ENCODE measurements at regions not wholly inside any gene's neighbourhood (a gene's known extent, or its start where the extent isn't known, plus 50 kb on each side); places are given as distances from the start of the nearest gene placed in this dataset.

GRCh38 chrX:25300994-25301393, 285.2 kb upstream of the ARX start (continued):
- no peak for TF ChIP-seq PRDM2 (tag by site-specific recombination; IDR thresholded peaks at IDR 0.05; ENCODE audit: borderline replicate concordance)

GRCh38 chrX:25296850-25297249, 281.1 kb upstream of the ARX start:
- Histone ChIP-seq H3K4me1 (ENCODE audit: control insufficient read depth, insufficient read depth, low read length) (no peaks in the 10 kb centered on the region), H3K27ac (ENCODE audit: extremely low read depth, low read depth, low read length) (no peak overlapping the region), H3K9me3 (ENCODE audit: control insufficient read depth, insufficient read depth, low read depth, low read length) (no peaks in the 10 kb centered on the region), H3K4me3 (ENCODE audit: low read depth, low read length) (no peak overlapping the region), H3K36me3 (ENCODE audit: control insufficient read depth in 2 of 2, insufficient read depth in 1 of 2, low read length in 2 of 2) (no peaks in the 10 kb centered on the region)
- TF ChIP-seq REPIN1 (tag by site-specific recombination; IDR thresholded peaks at IDR 0.05; ENCODE audit: low read depth) (no peak), ZFP41 (tag by site-specific recombination; IDR thresholded peaks at IDR 0.05; ENCODE audit: borderline replicate concordance) (no peak), ZNF350 (tag by site-specific recombination; IDR thresholded peaks at IDR 0.05) (no peak), ZNF362 (tag by site-specific recombination; IDR thresholded peaks at IDR 0.05) (no peak), ZBTB10 (tag by site-specific recombination; IDR thresholded peaks at IDR 0.05) (no peak), ZSCAN18 (tag by site-specific recombination; IDR thresholded peaks at IDR 0.05) (no peak)
- ChIA-PET CTCF (no interaction called here), POLR2A (no interaction called here)

GRCh38 chrX:25295466-25295865, 279.7 kb upstream of the ARX start:
- no peak for TF ChIP-seq KLF1 (tag by site-specific recombination; IDR thresholded peaks at IDR 0.05)
- no peak for TF ChIP-seq SCRT1 (tag by site-specific recombination; IDR thresholded peaks at IDR 0.05; ENCODE audit: borderline replicate concordance)
- no peak for TF ChIP-seq ZNF324 (tag by site-specific recombination; IDR thresholded peaks at IDR 0.05)
- TF ChIP-seq ZNF571 (tag by site-specific recombination; IDR thresholded peaks at IDR 0.05) = no peak
- TF ChIP-seq ZNF747 (tag by site-specific recombination; IDR thresholded peaks at IDR 0.05) = no peak
- TF ChIP-seq MEIS1 (CRISPR knock-in tag; IDR thresholded peaks at IDR 0.05; ENCODE audit: borderline replicate concordance) = no peak
- TF ChIP-seq ZBTB8A (tag by site-specific recombination; IDR thresholded peaks at IDR 0.05) = no peak
- no peak for TF ChIP-seq PRDM10 (tag by site-specific recombination; IDR thresholded peaks at IDR 0.05)
- no peak for TF ChIP-seq ZNF626 (tag by site-specific recombination; IDR thresholded peaks at IDR 0.05)
- no peaks in the 10 kb centered on the region for H3K36me3 ChIP-seq (ENCODE audit: control insufficient read depth in 2 of 2, insufficient read depth in 1 of 2, low read length in 2 of 2)
- H3K4me3 ChIP-seq (ENCODE audit: low read depth, low read length) = no peak overlapping the region
- H3K4me1 ChIP-seq (ENCODE audit: control insufficient read depth, insufficient read depth, low read length) = no peaks in the 10 kb centered on the region
- no peaks in the 10 kb centered on the region for H3K9me3 ChIP-seq (ENCODE audit: control insufficient read depth, insufficient read depth, low read depth, low read length)
- POLR2A ChIA-PET = no interaction called here
- H3K27ac ChIP-seq (ENCODE audit: extremely low read depth, low read depth, low read length) = no peak overlapping the region
- CTCF ChIA-PET = no interaction called here
